Mononuclear cell (primary cell): ENCODE measurements at regions not wholly inside any gene's neighbourhood (a gene's known extent, or its start where the extent isn't known, plus 50 kb on each side); places are given as distances from the start of the nearest gene placed in this dataset.
"Not testable (repeated sequence)": the region's sequence is repeated elsewhere in the genome, so short reads cannot be mapped to it uniquely, and the experiment has no call there.

Source experiments
- H3K27me3 ChIP-seq: 2 replicates; pipeline ENCODE4 v1.6.0; 2011; ENCODE audit warnings: low read length, control low read depth; ENCODE audit not compliant: insufficient read depth
- H3K4me1 ChIP-seq: 2 replicates; pipeline ENCODE4 v1.5.1; 2011; ENCODE audit warnings: mild to moderate bottlenecking, low read length, control low read depth; ENCODE audit not compliant: insufficient read depth
- H3K4me3 ChIP-seq: 2 replicates; pipeline ENCODE4 v1.5.1; 2011; ENCODE audit warnings: mild to moderate bottlenecking, low read length, moderate library complexity
- H3K9me3 ChIP-seq: 2 replicates; pipeline ENCODE4 v1.5.1; 2011; ENCODE audit warnings: low read depth, mild to moderate bottlenecking, control low read depth, low read length

DNA sequence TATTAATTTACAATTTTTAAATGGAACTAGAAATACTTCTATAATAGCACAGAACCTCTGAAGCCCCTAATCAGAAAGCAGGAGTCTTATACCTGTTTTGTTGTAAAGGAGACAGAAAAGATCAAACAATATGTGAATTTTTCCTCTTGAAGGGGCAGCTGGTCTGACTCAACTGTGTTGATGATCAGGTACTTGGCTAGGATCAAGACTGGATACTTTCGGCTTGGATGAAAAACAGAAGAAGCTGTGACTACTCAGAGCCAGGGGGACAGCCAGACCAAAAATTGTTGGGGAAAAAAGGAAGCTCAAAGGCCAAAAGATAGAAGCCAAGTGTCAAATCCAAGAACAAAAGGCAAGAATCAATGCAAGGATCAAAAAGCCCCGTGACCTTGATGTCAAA is 195.6 kb downstream of the KCTD12 start:
- no peak overlapping the region for H3K4me3 ChIP-seq
- peaks cover 10% of the 10 kb centered on the region for H3K4me1 ChIP-seq
- no peaks in the 10 kb centered on the region for H3K9me3 ChIP-seq
- no peaks in the 10 kb centered on the region for H3K27me3 ChIP-seq

DNA sequence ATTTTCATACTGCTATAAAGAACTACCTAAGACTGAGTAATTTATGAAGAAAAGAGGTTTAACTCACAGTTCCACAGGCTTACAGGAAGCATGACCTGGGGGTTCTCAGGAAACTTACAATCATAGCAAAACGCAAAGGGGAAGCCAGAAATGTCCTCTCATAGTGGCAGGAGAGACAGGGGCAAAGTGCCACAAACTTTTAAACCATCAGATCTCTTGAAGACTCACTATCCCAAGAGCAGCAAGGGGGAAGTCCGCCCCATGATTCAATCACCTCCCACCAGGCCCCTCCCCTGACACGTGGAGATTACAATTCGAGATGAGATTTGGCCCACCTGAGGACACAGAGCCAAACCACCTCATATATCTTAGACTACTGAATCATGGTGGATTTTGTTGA is 198.7 kb downstream of the KCTD12 start:
- no peaks in the 10 kb centered on the region for H3K27me3 ChIP-seq
- H3K4me1 ChIP-seq, result peaks cover 10% of the 10 kb centered on the region
- H3K4me3 ChIP-seq, result no peak overlapping the region
- no peaks in the 10 kb centered on the region for H3K9me3 ChIP-seq

DNA sequence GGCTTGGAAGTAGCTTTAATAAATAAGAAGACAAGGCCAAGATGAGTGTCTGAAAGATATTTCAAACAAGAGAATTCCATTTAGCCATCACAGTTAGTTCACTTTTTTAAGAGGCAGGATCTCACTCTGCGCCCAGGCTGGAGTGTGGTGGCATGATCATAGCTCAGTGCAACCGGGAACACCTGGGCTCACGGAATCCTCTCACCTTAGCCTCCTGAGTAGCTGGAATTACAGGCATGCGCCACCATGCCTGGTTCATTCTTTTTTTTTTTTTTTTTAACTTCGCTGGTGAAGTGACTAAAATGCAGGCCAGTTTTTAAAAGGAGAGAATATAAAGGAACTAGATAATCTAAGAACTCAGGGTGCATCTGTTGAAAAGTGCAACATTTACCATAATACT is 200.3 kb downstream of the KCTD12 start:
- no peaks in the 10 kb centered on the region for H3K9me3 ChIP-seq
- H3K27me3 ChIP-seq, result no peaks in the 10 kb centered on the region
- H3K4me3 ChIP-seq, result no peak overlapping the region
- H3K4me1 ChIP-seq, result peaks cover 10% of the 10 kb centered on the region

DNA sequence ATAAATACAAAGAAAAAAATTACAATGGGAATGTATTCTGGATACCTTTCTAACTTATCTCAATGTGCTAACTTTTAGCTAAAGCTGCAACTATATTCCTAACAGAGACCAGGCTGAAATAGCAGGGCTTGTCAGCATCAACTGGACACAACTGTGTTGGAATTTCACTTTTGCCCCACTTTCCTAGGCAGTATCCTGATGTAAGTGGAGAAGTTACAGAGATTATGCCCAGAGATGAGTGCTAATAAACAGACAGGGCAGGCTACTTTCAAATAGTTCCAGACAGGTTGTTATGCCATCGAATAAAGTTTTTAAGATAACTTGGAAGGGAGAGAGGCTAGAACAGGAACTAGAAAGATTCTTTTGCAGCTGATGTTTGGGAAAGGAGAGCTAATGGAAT is 201.9 kb downstream of the KCTD12 start:
- no peak overlapping the region for H3K4me3 ChIP-seq
- H3K27me3 ChIP-seq, result no peaks in the 10 kb centered on the region
- H3K9me3 ChIP-seq, result no peaks in the 10 kb centered on the region
- peaks cover 10% of the 10 kb centered on the region for H3K4me1 ChIP-seq

DNA sequence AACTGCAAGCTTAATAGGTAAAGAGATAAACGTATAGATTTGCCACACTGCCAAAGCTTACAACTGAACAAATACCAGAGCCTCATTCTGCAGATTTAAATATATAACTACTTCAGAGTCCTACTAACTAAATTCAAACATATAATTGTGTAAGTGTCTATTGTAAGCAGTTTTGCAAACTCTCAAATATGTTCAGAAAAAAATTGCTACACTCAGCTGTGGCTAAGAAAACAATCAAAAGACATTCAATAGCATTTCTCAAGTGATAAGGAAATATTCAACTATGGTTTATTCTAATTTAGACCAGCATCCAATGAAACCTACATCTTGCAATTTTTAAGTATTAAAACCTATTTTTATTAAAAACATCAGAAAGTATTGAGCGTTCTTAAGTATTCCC is 202.4 kb downstream of the KCTD12 start:
- H3K4me1 ChIP-seq, result peaks cover 10% of the 10 kb centered on the region
- H3K27me3 ChIP-seq, result no peaks in the 10 kb centered on the region
- H3K4me3 ChIP-seq, result no peak overlapping the region
- H3K9me3 ChIP-seq, result no peaks in the 10 kb centered on the region

DNA sequence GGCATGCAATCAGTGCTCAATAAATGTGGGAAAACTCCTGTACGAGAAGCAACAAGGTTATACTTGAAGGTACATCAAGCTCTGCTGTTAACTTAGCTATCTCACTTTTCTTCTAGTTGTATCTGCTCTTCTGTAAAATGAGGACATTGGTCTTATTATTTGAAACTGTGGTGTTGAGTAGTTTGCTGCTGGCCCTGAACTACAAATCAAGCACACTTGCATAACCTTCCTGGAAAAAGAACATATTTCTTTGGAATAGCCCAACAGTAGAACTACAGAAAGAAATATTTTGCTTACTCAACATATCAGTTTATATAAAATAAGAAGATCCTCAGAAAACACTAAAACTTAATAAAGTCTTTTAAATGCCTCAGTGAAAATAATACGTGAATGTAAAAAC is 203.0 kb downstream of the KCTD12 start:
- Histone ChIP-seq H3K4me1 (peaks cover 10% of the 10 kb centered on the region), H3K27me3 (no peaks in the 10 kb centered on the region), H3K9me3 (no peaks in the 10 kb centered on the region), H3K4me3 (no peak overlapping the region)

DNA sequence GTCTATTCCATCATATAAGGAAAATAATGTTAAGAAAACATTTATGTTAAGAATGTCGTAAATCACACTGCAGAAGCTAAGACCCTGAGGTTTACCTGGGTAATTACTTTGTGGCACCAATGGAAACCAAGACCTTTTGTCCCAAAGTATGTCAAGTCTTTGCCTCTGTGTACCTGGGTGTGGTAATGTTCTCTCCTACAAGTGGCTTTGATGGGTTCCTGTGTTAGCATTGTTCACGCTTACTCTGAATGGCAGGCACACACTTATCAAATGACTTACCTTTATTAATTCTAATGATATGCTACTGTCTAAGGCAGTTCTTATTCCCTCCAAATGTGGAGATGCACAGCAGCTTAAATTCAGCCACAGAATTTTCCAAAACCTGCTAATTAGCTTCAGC is 206.1 kb downstream of the KCTD12 start:
- Histone ChIP-seq H3K4me3 (no peak overlapping the region), H3K9me3 (no peaks in the 10 kb centered on the region), H3K4me1 (no peaks in the 10 kb centered on the region), H3K27me3 (no peaks in the 10 kb centered on the region)

DNA sequence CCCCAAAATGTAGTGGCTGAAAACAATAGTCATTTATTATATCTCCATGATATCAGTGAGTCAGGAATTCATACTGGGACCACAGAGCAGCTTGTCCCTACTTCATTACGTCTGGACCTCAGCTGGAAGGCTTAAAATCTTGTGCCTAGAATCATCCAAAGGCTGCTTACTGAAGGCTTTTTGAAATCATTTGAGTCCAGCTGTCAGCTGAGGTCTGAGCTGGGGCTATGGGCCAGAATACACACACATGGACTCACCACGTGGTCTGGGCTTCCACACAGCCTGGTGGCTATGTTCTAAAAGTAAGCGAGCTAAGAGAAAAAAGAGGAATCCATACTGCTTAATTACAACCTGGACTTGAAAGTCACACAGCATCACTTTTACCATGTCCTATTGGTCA is 209.2 kb downstream of the KCTD12 start:
- Histone ChIP-seq H3K27me3 (no peaks in the 10 kb centered on the region), H3K4me1 (no peaks in the 10 kb centered on the region), H3K4me3 (no peak overlapping the region), H3K9me3 (no peaks in the 10 kb centered on the region)

DNA sequence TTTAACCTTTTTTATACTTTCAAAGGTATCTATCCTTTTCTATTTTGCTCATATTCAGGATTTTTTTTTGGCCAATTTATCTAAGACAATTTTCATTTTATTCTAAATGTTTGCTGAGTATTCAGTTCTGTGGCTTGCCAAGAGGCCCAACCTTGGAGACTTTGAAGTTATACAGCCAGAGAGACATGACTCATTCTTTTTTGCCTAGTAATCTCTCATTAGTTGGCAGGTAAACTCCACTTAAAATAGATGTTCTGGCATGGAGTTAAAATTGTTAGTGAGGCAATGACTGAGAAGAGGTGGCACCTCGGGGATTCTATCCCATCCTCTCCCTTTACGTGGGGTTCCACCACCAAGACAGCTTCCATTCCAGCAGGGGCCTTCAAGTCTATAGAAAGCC is 213.8 kb downstream of the KCTD12 start:
- Histone ChIP-seq H3K27me3 (no peaks in the 10 kb centered on the region), H3K4me1 (peaks cover 8% of the 10 kb centered on the region), H3K9me3 (no peaks in the 10 kb centered on the region), H3K4me3 (no peak overlapping the region)

DNA sequence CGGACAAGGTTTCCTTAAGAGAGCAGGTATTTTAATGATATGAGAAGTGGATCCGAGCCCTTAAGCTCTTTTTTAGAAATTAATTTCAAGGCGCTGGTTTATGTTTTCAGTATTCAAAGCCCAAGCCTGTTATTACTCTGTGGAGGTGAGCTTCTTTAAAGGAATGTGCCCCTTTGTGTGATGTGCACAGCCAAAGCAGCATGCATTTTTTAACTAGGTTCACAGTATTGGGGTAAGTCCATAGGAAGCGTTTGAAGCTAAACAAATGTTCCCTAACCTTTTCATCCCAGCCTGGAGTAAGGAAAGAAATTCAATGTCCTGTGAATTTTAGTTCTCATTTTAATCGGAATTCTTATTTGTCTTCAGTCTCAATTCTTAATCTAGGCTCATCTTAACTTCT is 217.5 kb downstream of the KCTD12 start:
- H3K4me1 ChIP-seq, result peaks cover 15% of the 10 kb centered on the region
- H3K4me3 ChIP-seq, result no peak overlapping the region
- H3K27me3 ChIP-seq, result no peaks in the 10 kb centered on the region
- no peaks in the 10 kb centered on the region for H3K9me3 ChIP-seq

DNA sequence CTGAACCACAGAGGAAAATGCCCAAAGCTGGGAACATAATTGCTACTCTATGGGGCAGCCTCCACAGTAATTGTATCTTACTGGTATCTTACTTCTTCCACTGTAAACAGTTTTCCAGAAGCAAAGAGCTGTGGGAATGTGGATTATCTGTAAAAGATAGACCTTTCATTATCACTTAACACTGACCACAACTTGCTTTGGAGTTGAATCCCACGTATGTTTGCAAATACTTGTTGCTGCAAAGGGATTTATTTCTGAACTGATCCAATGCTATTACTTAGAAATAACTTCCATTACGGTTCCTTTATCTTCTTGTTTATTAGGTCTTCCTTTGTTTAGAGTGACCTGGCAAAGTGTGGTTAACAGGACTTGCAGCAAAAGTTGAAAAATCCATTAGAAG is 218.1 kb downstream of the KCTD12 start:
- Histone ChIP-seq H3K4me3 (no peak overlapping the region), H3K4me1 (peaks cover 15% of the 10 kb centered on the region), H3K27me3 (no peaks in the 10 kb centered on the region), H3K9me3 (no peaks in the 10 kb centered on the region)

DNA sequence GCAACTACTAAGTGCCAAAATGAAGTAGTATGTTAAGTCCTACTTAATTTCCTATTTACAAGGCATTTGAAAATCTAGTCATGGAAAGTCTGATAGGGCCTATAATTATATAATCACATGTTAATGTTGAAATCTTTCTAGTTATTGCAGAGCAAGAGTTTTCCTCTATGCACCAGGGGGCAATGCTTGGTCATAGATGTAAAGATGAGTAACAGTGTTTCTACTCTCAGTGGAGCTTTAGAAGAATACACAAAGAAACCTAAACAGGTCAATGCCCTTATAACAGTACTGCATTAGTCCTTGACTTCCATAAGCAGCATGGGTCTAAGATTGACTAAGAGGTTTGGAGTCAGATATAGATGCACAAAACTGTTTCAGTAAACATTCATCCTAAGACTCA is 218.7 kb downstream of the KCTD12 start:
- H3K4me1 ChIP-seq, result peaks cover 15% of the 10 kb centered on the region
- H3K9me3 ChIP-seq, result no peaks in the 10 kb centered on the region
- no peaks in the 10 kb centered on the region for H3K27me3 ChIP-seq

DNA sequence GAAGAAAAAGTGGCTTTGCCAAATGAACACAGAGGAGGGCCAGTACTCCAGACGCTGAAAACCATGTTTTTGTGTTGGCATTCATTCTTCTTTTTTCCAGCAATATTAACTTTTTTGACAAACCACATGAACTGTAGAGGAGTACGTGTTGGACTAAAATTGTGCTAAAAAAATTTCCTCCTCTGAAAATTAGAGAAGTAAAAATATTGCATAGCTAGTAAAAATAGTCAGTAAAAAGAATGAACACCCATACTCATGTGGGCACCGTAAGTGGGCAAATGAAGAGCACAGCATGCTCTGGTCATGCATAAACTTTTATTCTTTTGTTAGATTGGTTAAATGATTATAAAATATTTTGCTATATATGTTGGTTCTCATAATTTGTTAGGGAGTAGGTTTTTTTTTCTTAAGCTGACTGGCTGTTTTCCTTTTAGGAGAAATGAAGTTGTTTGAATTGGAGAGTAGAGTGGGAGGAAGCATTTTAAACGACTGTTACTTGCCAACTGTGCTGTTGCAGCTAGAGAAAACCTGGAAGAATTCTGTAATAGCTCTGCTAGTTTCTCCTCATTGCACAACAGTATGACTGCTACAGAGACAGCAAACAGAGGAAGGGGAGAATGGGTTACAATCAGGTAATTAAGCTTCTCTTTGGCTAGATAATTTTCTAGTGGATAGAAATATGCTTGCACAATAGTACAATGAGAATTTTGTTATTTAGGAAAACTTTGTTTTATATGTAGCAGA is 222.4 kb downstream of the KCTD12 start:
- no peaks in the 10 kb centered on the region for H3K9me3 ChIP-seq
- H3K4me3 ChIP-seq, result no peak overlapping the region
- H3K4me1 ChIP-seq, result peaks cover 15% of the 10 kb centered on the region
- no peaks in the 10 kb centered on the region for H3K27me3 ChIP-seq

More for the DNA sequence above, 218.7 kb downstream of the KCTD12 start:
- H3K4me3 ChIP-seq, result no peak overlapping the region

DNA sequence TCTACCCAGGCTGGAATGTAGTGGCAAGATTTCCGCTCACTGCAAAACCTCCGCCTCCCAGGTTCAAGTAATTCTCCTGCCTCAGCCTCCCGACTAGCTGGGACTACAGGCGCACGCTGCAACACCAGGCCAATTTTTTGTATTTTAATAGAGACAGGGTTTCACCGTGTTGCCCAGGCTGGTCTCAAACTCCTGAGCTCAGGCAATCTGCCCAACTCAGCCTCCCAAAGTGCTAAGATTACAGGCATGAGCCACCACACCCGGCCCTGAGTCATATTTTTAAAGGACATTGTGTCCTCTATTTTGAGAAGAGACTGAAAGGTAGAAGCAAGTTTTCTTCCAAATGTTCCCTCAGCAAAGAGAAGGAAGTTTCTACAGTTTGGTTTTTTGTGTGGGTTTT is 227.1 kb downstream of the KCTD12 start:
- H3K27me3 ChIP-seq, H3K4me3 ChIP-seq, H3K9me3 ChIP-seq: not testable (repeated sequence)
- peaks cover 12% of the 10 kb centered on the region for H3K4me1 ChIP-seq

DNA sequence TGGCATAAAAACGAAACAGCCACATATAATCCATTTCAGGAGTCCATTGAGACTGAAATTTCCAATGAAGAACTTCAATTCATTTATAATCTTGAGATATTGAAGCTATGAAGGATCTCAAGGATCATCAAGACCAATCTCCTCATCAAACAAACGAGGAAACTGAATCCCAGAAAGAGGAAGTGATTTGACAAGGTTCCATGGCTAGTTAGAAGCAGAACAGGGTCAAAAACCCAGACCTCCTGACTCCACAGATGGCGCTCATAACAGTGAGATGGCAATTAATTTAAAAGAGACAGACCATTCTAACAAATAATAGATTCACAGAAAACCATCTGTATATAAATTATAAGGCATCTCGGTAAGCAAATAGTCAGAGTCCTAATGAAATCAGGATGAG is 229.7 kb downstream of the KCTD12 start:
- Histone ChIP-seq H3K4me3 (no peak overlapping the region), H3K9me3 (no peaks in the 10 kb centered on the region), H3K4me1 (peaks cover 9% of the 10 kb centered on the region), H3K27me3 (no peaks in the 10 kb centered on the region)

DNA sequence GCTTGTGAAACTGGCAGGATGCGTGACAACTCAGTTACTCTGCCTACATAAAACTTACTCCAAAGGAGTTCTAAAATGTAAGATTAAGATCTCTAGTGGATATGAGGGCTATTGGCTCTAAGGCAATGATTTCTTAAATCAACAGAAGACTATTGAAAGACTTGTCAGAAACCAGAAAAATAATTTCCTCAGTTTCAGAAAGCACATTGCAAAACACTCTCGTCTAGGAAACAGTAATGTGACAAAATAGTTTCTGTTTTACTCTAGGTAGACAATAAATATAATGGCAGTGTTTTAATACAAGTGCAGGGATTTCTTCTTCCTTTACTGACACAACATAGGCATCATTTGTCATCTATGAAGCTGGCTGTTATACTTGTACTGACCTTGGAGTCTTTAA is 230.1 kb downstream of the KCTD12 start:
- Histone ChIP-seq H3K27me3 (no peaks in the 10 kb centered on the region), H3K4me1 (peaks cover 9% of the 10 kb centered on the region), H3K9me3 (no peaks in the 10 kb centered on the region), H3K4me3 (no peak overlapping the region)
